HL-60 (cell line): ENCODE measurements at regions not wholly inside any gene's neighbourhood (a gene's known extent, or its start where the extent isn't known, plus 50 kb on each side); places are given as distances from the start of the nearest gene placed in this dataset.
"Not testable (repeated sequence)": the region's sequence is repeated elsewhere in the genome, so short reads cannot be mapped to it uniquely, and the experiment has no call there.

Experiments
- CTCF ChIP-seq: IDR thresholded peaks from one replicate; pipeline ENCODE4 v1.5.1; 2011; ENCODE audit warnings: low read length, control low read depth, inconsistent platforms; ENCODE audit not compliant: insufficient read depth
- POLR2AphosphoS5 ChIP-seq: IDR thresholded peaks from 2 replicates; pipeline ENCODE4 v1.6.1; 2012; ENCODE audit warnings: low read depth

DNA sequence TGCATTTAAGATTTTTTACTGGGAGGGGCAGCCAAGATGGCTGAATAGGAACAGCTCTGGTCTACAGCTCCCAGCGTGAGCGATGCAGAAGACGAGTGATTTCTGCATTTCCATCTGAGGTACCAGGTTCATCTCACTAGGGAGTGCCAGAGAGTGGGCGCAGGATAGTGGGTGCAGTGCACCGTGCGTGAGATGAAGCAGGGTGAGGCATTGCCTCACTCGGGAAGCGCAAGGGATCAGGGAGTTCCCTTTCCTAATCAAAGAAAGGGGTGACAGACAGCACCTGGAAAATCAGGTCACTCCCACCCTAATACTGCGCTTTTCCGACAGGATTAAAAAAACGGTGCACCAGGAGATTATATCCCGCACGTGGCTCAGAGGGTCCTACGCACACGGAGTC is 192.8 kb downstream of the MAGEB17 start:
- TF ChIP-seq CTCF, POLR2AphosphoS5: not testable (repeated sequence)
